ENCODE measurements at regions not wholly inside any gene's neighbourhood (a gene's known extent, or its start where the extent isn't known, plus 50 kb on each side); places are given as distances from the start of the nearest gene placed in this dataset.

- no peak for DNase-seq (ENCODE audit: low read depth)
Measured at GRCh38 chrX:69365349-69365748, 138.8 kb upstream of the NALF2 start.

- DNase-seq (ENCODE audit: low read depth), result no peak
Measured at GRCh38 chrX:69362856-69363255, 141.3 kb upstream of the NALF2 start.

GRCh38 chrX:69362354-69362753 is 141.8 kb upstream of the NALF2 start:
- DNase-seq (ENCODE audit: low read depth), result no peak

- DNase-seq (ENCODE audit: low read depth), result no peak
Measured at GRCh38 chrX:69361311-69361845, 142.7 kb upstream of the NALF2 start.

GRCh38 chrX:69357317-69357716 is 146.8 kb upstream of the NALF2 start:
- no peak for DNase-seq (ENCODE audit: low read depth)

GRCh38 chrX:69324851-69325250 is 159.6 kb upstream of the PJA1 start:
- no peak for DNase-seq (ENCODE audit: low read depth)

GRCh38 chrX:69323786-69324720 is 158.8 kb upstream of the PJA1 start:
- no peak for DNase-seq (ENCODE audit: low read depth)

GRCh38 chrX:69321789-69322188 is 156.5 kb upstream of the PJA1 start:
- no peak for DNase-seq (ENCODE audit: low read depth)

GRCh38 chrX:69321006-69321655 is 155.9 kb upstream of the PJA1 start:
- no peak for DNase-seq (ENCODE audit: low read depth)

- no peak for DNase-seq (ENCODE audit: low read depth)
Measured at GRCh38 chrX:69320116-69320515, 154.9 kb upstream of the PJA1 start.

GRCh38 chrX:69319376-69319775 is 154.1 kb upstream of the PJA1 start:
- DNase-seq (ENCODE audit: low read depth), result no peak

GRCh38 chrX:69318651-69319340 is 153.5 kb upstream of the PJA1 start:
- DNase-seq (ENCODE audit: low read depth), result no peak

GRCh38 chrX:69317721-69318120 is 152.5 kb upstream of the PJA1 start:
- no peak for DNase-seq (ENCODE audit: low read depth)

GRCh38 chrX:69314436-69315348 is 149.4 kb upstream of the PJA1 start:
- no peak for DNase-seq (ENCODE audit: low read depth)

GRCh38 chrX:69313617-69314290 is 148.5 kb upstream of the PJA1 start:
- no peak for DNase-seq (ENCODE audit: low read depth)

GRCh38 chrX:69311936-69312670 is 146.8 kb upstream of the PJA1 start:
- DNase-seq (ENCODE audit: low read depth), result no peak

- DNase-seq (ENCODE audit: low read depth), result no peak
Measured at GRCh38 chrX:69309074-69309792, 144.0 kb upstream of the PJA1 start.

GRCh38 chrX:69307756-69308155 is 142.5 kb upstream of the PJA1 start:
- no peak for DNase-seq (ENCODE audit: low read depth)

GRCh38 chrX:69307029-69307428 is 141.8 kb upstream of the PJA1 start:
- DNase-seq (ENCODE audit: low read depth), result no peak

GRCh38 chrX:69306063-69306404 is 140.8 kb upstream of the PJA1 start:
- no peak for DNase-seq (ENCODE audit: low read depth)

Measured in activated T-helper 9 cell treated with anti-CD3 and anti-CD28 coated beads, Interleukin-2, amount 50 U/mL, for 16 hours (primary cell).